H9 (cell line): ENCODE measurements at regions not wholly inside any gene's neighbourhood (a gene's known extent, or its start where the extent isn't known, plus 50 kb on each side); places are given as distances from the start of the nearest gene placed in this dataset.

ENCODE experiments used
- DNase-seq: peaks from one replicate; pipeline ENCODE4 v3.0.0-alpha.2; 2017
- H2AFZ ChIP-seq: one replicate; pipeline ENCODE4 v1.6.1; 2013; ENCODE audit warnings: mild to moderate bottlenecking, low read length, control low read depth, moderate library complexity
- H2AK5ac ChIP-seq: 2 replicates; pipeline ENCODE4 v1.6.1; 2013; ENCODE audit warnings: low read length, control low read depth, mixed read lengths; ENCODE audit not compliant: insufficient read length
- H2BK120ac ChIP-seq: one replicate; pipeline ENCODE4 v1.6.1; 2013; ENCODE audit warnings: low read depth, mild to moderate bottlenecking, low read length, control low read depth, inconsistent platforms; ENCODE audit not compliant: poor library complexity, severe bottlenecking
- H2BK12ac ChIP-seq: 2 replicates; pipeline ENCODE4 v1.6.1; 2013; ENCODE audit warnings: low read length, control low read depth, mixed read lengths, low read depth; ENCODE audit not compliant: insufficient read length
- H2BK15ac ChIP-seq: 2 replicates; pipeline ENCODE4 v1.6.1; 2013; ENCODE audit warnings: low read depth, low read length, control low read depth
- H2BK20ac ChIP-seq: one replicate; pipeline ENCODE4 v1.6.1; 2013; ENCODE audit warnings: low read depth, mild to moderate bottlenecking, low read length, control low read depth, inconsistent platforms; ENCODE audit not compliant: poor library complexity, severe bottlenecking
- H2BK5ac ChIP-seq: 2 replicates; pipeline ENCODE4 v1.6.1; 2013; ENCODE audit warnings: low read length, control low read depth, mixed read lengths; ENCODE audit not compliant: insufficient read length
- H3K14ac ChIP-seq: 2 replicates; pipeline ENCODE4 v1.6.1; 2013; ENCODE audit warnings: low read length, control low read depth; ENCODE audit not compliant: insufficient read depth
- H3K18ac ChIP-seq: 2 replicates; pipeline ENCODE4 v1.6.1; 2013; ENCODE audit warnings: low read depth, mild to moderate bottlenecking, mixed read lengths, low read length, control low read depth; ENCODE audit not compliant: insufficient read length
- H3K23ac ChIP-seq: 2 replicates; pipeline ENCODE4 v1.6.1; 2013; ENCODE audit warnings: low read length, control low read depth, mixed read lengths, low read depth; ENCODE audit not compliant: insufficient read length
- H3K23me2 ChIP-seq: 2 replicates; pipeline ENCODE4 v1.6.1; 2013; ENCODE audit warnings: low read depth, mild to moderate bottlenecking, mixed read lengths, low read length, control low read depth; ENCODE audit not compliant: insufficient read length, poor library complexity, severe bottlenecking
- H3K27ac ChIP-seq: 2 replicates; pipeline ENCODE4 v1.5.1; 2013; ENCODE audit warnings: low read length, control low read depth, mixed read lengths, low read depth; ENCODE audit not compliant: insufficient read length
- H3K27me3 ChIP-seq: 2 replicates; pipeline ENCODE4 v1.6.1; 2013; ENCODE audit warnings: low read length, control low read depth, inconsistent platforms; ENCODE audit not compliant: insufficient read depth
- H3K4ac ChIP-seq: 2 replicates; pipeline ENCODE4 v1.6.1; 2013; ENCODE audit warnings: low read depth, mild to moderate bottlenecking, control low read depth, inconsistent platforms, low read length, moderate library complexity
- H3K4me1 ChIP-seq: 2 replicates; pipeline ENCODE4 v1.6.1; 2013; ENCODE audit warnings: low read length, control low read depth, inconsistent platforms; ENCODE audit not compliant: insufficient read depth
- H3K4me2 ChIP-seq: 2 replicates; pipeline ENCODE4 v1.6.1; 2013; ENCODE audit warnings: low read length, control low read depth, mixed read lengths; ENCODE audit not compliant: insufficient read length, insufficient read depth
- H3K56ac ChIP-seq: 2 replicates; pipeline ENCODE4 v1.6.1; 2013; ENCODE audit warnings: low read depth, mild to moderate bottlenecking, mixed read lengths, low read length, control low read depth; ENCODE audit not compliant: insufficient read length
- H3K79me1 ChIP-seq: 2 replicates; pipeline ENCODE4 v1.6.1; 2013; ENCODE audit warnings: low read depth, mild to moderate bottlenecking, moderate library complexity, low read length, control low read depth, inconsistent platforms; ENCODE audit not compliant: insufficient read depth, poor library complexity, severe bottlenecking
- H3K79me2 ChIP-seq: 2 replicates; pipeline ENCODE4 v1.6.1; 2013; ENCODE audit warnings: low read length, control low read depth, inconsistent platforms; ENCODE audit not compliant: insufficient read depth
- H3K9ac ChIP-seq: 2 replicates; pipeline ENCODE4 v1.6.1; 2013; ENCODE audit warnings: low read length, control low read depth, mixed read lengths; ENCODE audit not compliant: insufficient read length; ENCODE audit errors: extremely low read depth
- H3K9me3 ChIP-seq: one replicate; pipeline ENCODE4 v1.6.1; 2013; ENCODE audit warnings: low read depth, low read length, inconsistent platforms; ENCODE audit not compliant: control insufficient read depth
- H3T11ph ChIP-seq: one replicate; pipeline ENCODE4 v1.6.1; 2013; ENCODE audit warnings: mild to moderate bottlenecking, low read length, control low read depth, inconsistent platforms
- H4K20me1 ChIP-seq: one replicate; pipeline ENCODE4 v1.6.1; 2013; ENCODE audit not compliant: control insufficient read depth, insufficient read length, insufficient read depth
- H4K5ac ChIP-seq: 2 replicates; pipeline ENCODE4 v1.6.1; 2013; ENCODE audit warnings: low read depth, mild to moderate bottlenecking, mixed read lengths, low read length, control low read depth; ENCODE audit not compliant: insufficient read length
- H4K8ac ChIP-seq: replicated peaks from 2 replicates; pipeline ENCODE4 v1.6.1; 2013; ENCODE audit warnings: low read length, control low read depth, mixed read lengths, low read depth; ENCODE audit not compliant: insufficient read length
- H4K91ac ChIP-seq: 2 replicates; pipeline ENCODE4 v1.6.1; 2013; ENCODE audit warnings: low read depth, mild to moderate bottlenecking, moderate library complexity, mixed read lengths, low read length, control low read depth; ENCODE audit not compliant: insufficient read length
- H3K27ac Mint-ChIP-seq, 3 experiments: 2 replicates in 2 of 3; 3 replicates in 1 of 3; pipeline ENCODE4 v1.8.0; 2020 to 2021; ENCODE audit warnings: mixed read lengths in 3 of 3, mild to moderate bottlenecking in 1 of 3, moderate library complexity in 1 of 3
- H3K27me3 Mint-ChIP-seq: 2 replicates; pipeline ENCODE4 v1.8.0; 2021; ENCODE audit warnings: low read depth, mild to moderate bottlenecking, moderate library complexity, mixed read lengths
- H3K36me3 Mint-ChIP-seq, 3 experiments: 2 replicates in 2 of 3; 3 replicates in 1 of 3; pipeline ENCODE4 v1.8.0; 2020 to 2021; ENCODE audit warnings: low read depth in 3 of 3, mixed read lengths in 3 of 3; ENCODE audit not compliant: insufficient read depth in 1 of 3
- H3K4me1 Mint-ChIP-seq, 2 experiments: 2 replicates each; pipeline ENCODE4 v1.8.0; 2020; ENCODE audit warnings: mixed read lengths in 2 of 2
- H3K4me3 Mint-ChIP-seq, 2 experiments: 2 replicates in 1 of 2; 3 replicates in 1 of 2; pipeline ENCODE4 v1.8.0; 2020 to 2021; ENCODE audit warnings: mild to moderate bottlenecking in 2 of 2, mixed read lengths in 2 of 2, moderate library complexity in 1 of 2
- H3K9me3 Mint-ChIP-seq, 2 experiments: 2 replicates in 1 of 2; 3 replicates in 1 of 2; pipeline ENCODE4 v1.8.0; 2020; ENCODE audit warnings: mild to moderate bottlenecking in 2 of 2, mixed read lengths in 2 of 2, moderate library complexity in 1 of 2
- CTCF ChIP-seq: fragments of 200-600 bp; sonication (generic); conservative IDR thresholded peaks from 3 replicates; pipeline ENCODE4 v1.8.0; 2021; ENCODE audit warnings: antibody characterized with exemption, mild to moderate bottlenecking

GRCh38 chr7:15922002-15922401 is 235.5 kb upstream of the MEOX2 start:
- Histone ChIP-seq H3K18ac (no peak overlapping the region), H3T11ph (no peak overlapping the region), H2BK20ac (no peak overlapping the region), H3K4me2 (no peak overlapping the region), H3K23me2 (no peaks in the 10 kb centered on the region), H2AFZ (no peak overlapping the region), H3K79me2 (no peaks in the 10 kb centered on the region), H3K79me1 (no peaks in the 10 kb centered on the region), H3K4ac (no peak overlapping the region), H2BK5ac (no peak overlapping the region), H3K9ac (no peak overlapping the region), H3K9me3 (no peaks in the 10 kb centered on the region), H2AK5ac (no peak overlapping the region), H3K56ac (no peak overlapping the region), H3K23ac (no peak overlapping the region), H2BK12ac (no peak overlapping the region), H3K27me3 (no peaks in the 10 kb centered on the region), H4K5ac (no peak overlapping the region), H4K8ac (no peak overlapping the region), H4K91ac (no peak overlapping the region), H3K27ac (no peak overlapping the region), H2BK15ac (no peak overlapping the region), H2BK120ac (no peak overlapping the region), H3K14ac (no peak overlapping the region), H4K20me1 (no peaks in the 10 kb centered on the region), H3K4me1 (no peaks in the 10 kb centered on the region)
- Mint-ChIP-seq H3K4me1 (no peaks in the 10 kb centered on the region), H3K27me3 (no peaks in the 10 kb centered on the region), H3K36me3 (0 out of 7 replicates have a peak, but pooled peaks cover 0 to 2% (median 0%) of the 10 kb centered on the region in 3 experiments), H3K27ac (no peak overlapping the region), H3K9me3 (peaks cover 0 to 3% of the 10 kb centered on the region in 2 experiments; a peak in 2 of 5 replicates), H3K4me3 (no peak overlapping the region)
- no peak for DNase-seq
- TF ChIP-seq CTCF, result no peak
